Body of pancreas (tissue), 4 donors: ENCODE measurements at regions not wholly inside any gene's neighbourhood (a gene's known extent, or its start where the extent isn't known, plus 50 kb on each side); places are given as distances from the start of the nearest gene placed in this dataset.

Source experiments
- ATAC-seq: fragments of 150-250 bp; one replicate; pipeline ENCODE4 v1.9.1; 2016
- DNase-seq, 4 donors: peaks; one replicate each; pipeline ENCODE4 v3.0.0-alpha.2; 2019
- H3K27ac ChIP-seq, 4 donors: fragments of 200-600 bp; sonication (generic); 1 replicate in 3 of 4; 2 replicates in 1 of 4; pipeline versions ENCODE4 v1.5.1 to v1.6.1; 2016 to 2019; ENCODE audit warnings: mild to moderate bottlenecking in 1 of 4, mixed read lengths in 1 of 4, moderate library complexity in 1 of 4
- H3K27me3 ChIP-seq, 2 donors: fragments of 200-600 bp; sonication (generic); one replicate each; pipeline ENCODE4 v1.6.0; 2016; ENCODE audit warnings: mild to moderate bottlenecking in 1 of 2
- H3K36me3 ChIP-seq, 2 donors: fragments of 200-600 bp; sonication (generic); replicated peaks in 1 of 2; 2 replicates each; pipeline ENCODE4 v1.5.1; 2016; ENCODE audit warnings: low read depth in 2 of 2; ENCODE audit not compliant: insufficient read depth in 1 of 2
- H3K4me1 ChIP-seq: fragments of 200-600 bp; sonication (generic); one replicate; pipeline ENCODE4 v1.6.0; 2016
- H3K4me3 ChIP-seq, 2 donors: fragments of 200-600 bp; sonication (generic); 1 replicate in 1 of 2; 2 replicates in 1 of 2; pipeline ENCODE4 v1.5.1; 2016 to 2019
- H3K9me3 ChIP-seq, 3 donors: fragments of 200-600 bp; sonication (generic); 1 replicate in 2 of 3; 2 replicates in 1 of 3; pipeline ENCODE4 v1.5.1; 2016
- POLR2A ChIP-seq, 3 donors: fragments of 450-650 bp; IDR thresholded peaks; one replicate each; pipeline ENCODE4 v1.6.1; 2016; ENCODE audit warnings: antibody characterized with exemption in 3 of 3, mild to moderate bottlenecking in 2 of 3
- WGBS, 2 donors: methylation state at CpG; one replicate each; pipeline ENCODE4 v1.1.5; 2017; 5-methylcytosine and 5-hydroxymethylcytosine counted together
- intact Hi-C: fragments of 100-400 bp; cut with DNase I; formaldehyde crosslinking; loops from one replicate; pipeline ENCODE4 v1.15.1; 2023
- TF ChIP-seq, protein P1 (sequence below), 7 experiments: fragments of 450-650 bp in 4 of 7; fragments of 200-600 bp in 3 of 7; sonication (generic) in 3 of 7; IDR thresholded peaks; one replicate each; pipeline ENCODE4 v1.5.1; 2016 to 2019; ENCODE audit warnings: antibody characterized with exemption in 7 of 7

DNA sequence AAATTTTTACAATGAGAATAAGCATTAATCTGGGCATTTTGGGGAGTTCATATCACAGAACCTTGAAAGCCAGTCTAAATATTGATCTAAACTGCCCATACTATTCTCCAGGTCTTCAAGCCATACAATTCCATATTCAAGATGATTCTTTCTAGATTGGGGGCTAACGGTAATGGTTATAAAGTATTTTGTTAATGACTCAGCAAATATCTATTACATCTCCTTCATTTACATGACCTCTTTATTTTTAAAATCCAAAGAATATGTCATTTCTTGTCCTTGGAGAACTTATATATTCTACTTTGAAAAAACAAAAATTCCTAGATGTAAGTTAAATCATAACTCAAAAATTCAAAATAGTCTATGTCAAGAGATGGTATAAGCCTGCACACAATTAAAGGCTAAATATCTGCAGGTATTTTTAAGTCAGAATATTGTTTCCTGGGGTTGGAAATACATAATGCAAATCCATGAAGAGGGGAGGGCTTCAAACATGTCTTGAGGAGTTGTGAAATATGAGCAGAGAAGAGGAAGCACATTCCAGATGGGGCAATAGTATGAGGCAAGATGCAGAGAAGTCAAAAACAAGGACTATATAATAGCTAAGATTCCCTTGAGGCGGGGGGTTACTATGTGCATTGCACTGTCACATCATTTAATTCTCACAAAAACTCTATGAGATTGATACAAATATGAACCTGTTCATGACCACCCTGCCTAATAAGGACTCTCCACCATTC lies 526.4 kb downstream of the NR2F1-AS1 start:
- TF ChIP-seq, protein P1, sequence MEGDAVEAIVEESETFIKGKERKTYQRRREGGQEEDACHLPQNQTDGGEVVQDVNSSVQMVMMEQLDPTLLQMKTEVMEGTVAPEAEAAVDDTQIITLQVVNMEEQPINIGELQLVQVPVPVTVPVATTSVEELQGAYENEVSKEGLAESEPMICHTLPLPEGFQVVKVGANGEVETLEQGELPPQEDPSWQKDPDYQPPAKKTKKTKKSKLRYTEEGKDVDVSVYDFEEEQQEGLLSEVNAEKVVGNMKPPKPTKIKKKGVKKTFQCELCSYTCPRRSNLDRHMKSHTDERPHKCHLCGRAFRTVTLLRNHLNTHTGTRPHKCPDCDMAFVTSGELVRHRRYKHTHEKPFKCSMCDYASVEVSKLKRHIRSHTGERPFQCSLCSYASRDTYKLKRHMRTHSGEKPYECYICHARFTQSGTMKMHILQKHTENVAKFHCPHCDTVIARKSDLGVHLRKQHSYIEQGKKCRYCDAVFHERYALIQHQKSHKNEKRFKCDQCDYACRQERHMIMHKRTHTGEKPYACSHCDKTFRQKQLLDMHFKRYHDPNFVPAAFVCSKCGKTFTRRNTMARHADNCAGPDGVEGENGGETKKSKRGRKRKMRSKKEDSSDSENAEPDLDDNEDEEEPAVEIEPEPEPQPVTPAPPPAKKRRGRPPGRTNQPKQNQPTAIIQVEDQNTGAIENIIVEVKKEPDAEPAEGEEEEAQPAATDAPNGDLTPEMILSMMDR (IDR thresholded peaks at IDR 0.05), result no peak
- TF ChIP-seq POLR2A (IDR thresholded peaks at IDR 0.05), result no peak
- intact Hi-C loops, result no loop called here
- WGBS, 2 donors, result 38 to 70% methylated on average over 2 of the region's 2 CpGs
- Histone ChIP-seq H3K9me3 (no peaks in the 10 kb centered on the region), H3K27me3 (no peaks in the 10 kb centered on the region), H3K4me3 (no peak overlapping the region), H3K27ac (no peak overlapping the region), H3K36me3 (no peaks in the 10 kb centered on the region), H3K4me1 (no peaks in the 10 kb centered on the region)
- ATAC-seq (no peak), DNase-seq (no peak)

DNA sequence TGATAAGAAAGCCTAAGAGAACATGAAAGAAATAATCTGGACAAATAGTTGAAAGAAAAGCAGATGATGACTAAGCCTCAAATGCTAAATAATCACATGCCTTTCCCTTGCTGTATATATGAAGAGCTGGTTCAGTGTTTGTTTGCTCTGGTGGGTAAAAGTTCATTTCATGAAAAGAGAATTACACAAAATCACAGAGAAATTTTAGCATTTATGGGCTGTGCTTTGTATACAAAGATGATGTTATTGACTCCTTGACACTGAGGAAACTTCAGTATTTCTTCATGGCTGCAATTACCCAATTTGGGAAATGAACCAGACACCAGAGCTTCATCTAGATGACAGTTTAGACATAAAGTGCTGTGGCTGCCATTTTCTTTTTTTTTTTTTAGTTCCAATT lies 527.2 kb downstream of the NR2F1-AS1 start:
- DNase-seq, result no peak
- no peak overlapping the region for H3K4me3 ChIP-seq
- no peaks in the 10 kb centered on the region for H3K27me3 ChIP-seq
- H3K27ac ChIP-seq, result no peak overlapping the region
- no peaks in the 10 kb centered on the region for H3K4me1 ChIP-seq
- ATAC-seq, result no peak
- no peaks in the 10 kb centered on the region for H3K9me3 ChIP-seq
- intact Hi-C loops, result no loop called here
- H3K36me3 ChIP-seq, result no peaks in the 10 kb centered on the region
- TF ChIP-seq, protein P1 (IDR thresholded peaks at IDR 0.05), result no peak
- no peak for TF ChIP-seq POLR2A (IDR thresholded peaks at IDR 0.05)

DNA sequence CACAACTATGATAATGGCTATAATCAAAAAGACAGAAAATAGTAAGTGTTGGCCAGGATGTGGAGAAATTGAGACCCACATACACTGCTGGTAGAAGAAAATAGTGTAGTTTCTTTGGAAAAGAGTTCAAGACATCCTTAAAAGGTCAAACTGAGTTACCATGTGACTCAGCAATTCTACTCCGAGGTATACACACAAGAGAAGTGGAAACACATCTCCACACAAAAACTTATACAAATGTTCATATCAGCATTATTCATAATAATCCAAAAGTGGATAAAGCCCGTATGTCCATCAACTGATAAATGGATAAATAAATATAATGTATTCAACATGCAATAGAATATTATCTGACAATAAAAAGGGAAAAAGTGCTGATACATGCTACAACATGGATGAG lies 532.2 kb downstream of the NR2F1-AS1 start:
- H3K36me3 ChIP-seq, result no peaks in the 10 kb centered on the region
- H3K27me3 ChIP-seq, result no peaks in the 10 kb centered on the region
- H3K27ac ChIP-seq, result no peak overlapping the region
- no peaks in the 10 kb centered on the region for H3K9me3 ChIP-seq
- no peaks in the 10 kb centered on the region for H3K4me1 ChIP-seq
- DNase-seq, result no peak
- no peak overlapping the region for H3K4me3 ChIP-seq
- intact Hi-C loops, result no loop called here
- ATAC-seq, result no peak
- TF ChIP-seq POLR2A (IDR thresholded peaks at IDR 0.05), result no peak
- TF ChIP-seq, protein P1 (IDR thresholded peaks at IDR 0.05), result no peak
- whole genome bisulfite sequencing, 2 donors, result 59 to 65% methylated on average over 2 of the region's 2 CpGs

DNA sequence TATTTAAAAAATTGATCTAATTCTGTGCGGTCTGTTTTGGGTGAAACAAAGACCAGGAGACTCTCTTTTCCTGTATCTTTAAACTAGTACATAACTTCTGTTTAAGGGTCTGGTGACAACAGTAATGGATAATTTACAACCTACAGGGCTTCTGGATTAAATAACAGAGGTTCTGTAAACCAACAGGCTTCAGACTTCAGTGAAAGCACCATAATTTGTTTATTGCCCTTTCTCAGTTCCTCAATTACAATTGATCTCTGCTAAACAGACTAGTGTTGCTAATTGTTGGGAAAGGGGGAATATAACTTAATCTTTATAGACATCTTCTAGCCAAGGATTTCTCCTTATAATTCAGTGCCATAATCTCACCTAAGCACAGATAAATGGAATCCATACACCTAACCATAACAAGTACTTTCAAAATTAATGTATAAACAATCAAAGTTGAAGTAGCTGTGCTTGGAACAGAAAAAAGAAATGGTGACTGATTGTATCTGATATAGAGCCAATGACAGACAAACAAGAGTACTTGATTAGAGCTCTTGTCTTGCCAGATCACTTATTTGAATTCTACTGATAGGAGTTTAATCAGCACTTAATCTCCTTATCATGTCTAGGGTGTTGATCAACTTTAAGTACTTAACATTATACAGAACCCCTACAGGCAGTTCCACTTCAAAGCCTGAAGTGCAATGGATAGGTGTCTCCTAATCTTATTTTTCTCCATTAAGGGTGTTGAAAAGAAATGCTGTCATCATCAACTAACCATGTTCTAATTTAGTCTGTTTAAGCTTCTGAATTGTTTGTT lies 536.0 kb downstream of the NR2F1-AS1 start:
- DNase-seq (no peak), ATAC-seq (no peak)
- no peaks in the 10 kb centered on the region for H3K4me1 ChIP-seq
- no peak for TF ChIP-seq POLR2A (IDR thresholded peaks at IDR 0.05)
- TF ChIP-seq, protein P1 (IDR thresholded peaks at IDR 0.05), result no peak
- no peaks in the 10 kb centered on the region for H3K27me3 ChIP-seq
- intact Hi-C loops, result no loop called here
- no peaks in the 10 kb centered on the region for H3K9me3 ChIP-seq
- H3K36me3 ChIP-seq, result no peaks in the 10 kb centered on the region
- no peak overlapping the region for H3K27ac ChIP-seq
- no peak overlapping the region for H3K4me3 ChIP-seq
- WGBS, 2 donors, result 63 to 76% methylated on average over 1 of the region's 1 CpG
